Endodermal cell (in vitro differentiated cells): ENCODE measurements at regions not wholly inside any gene's neighbourhood (a gene's known extent, or its start where the extent isn't known, plus 50 kb on each side); places are given as distances from the start of the nearest gene placed in this dataset.

Source experiments
- DNase-seq: peaks from one replicate; pipeline ENCODE4 v3.0.0-alpha.2; 2017
- H3K27ac ChIP-seq: 2 replicates; pipeline ENCODE4 v1.5.1; 2013; ENCODE audit warnings: mild to moderate bottlenecking, low read depth, low read length, moderate library complexity
- H3K27me3 ChIP-seq: 2 replicates; pipeline ENCODE4 v1.6.1; 2013; ENCODE audit warnings: mild to moderate bottlenecking, low read length, moderate library complexity; ENCODE audit not compliant: insufficient read depth, control insufficient read depth, poor library complexity, severe bottlenecking
- H3K36me3 ChIP-seq: 2 replicates; pipeline ENCODE4 v1.7.0; 2013; ENCODE audit warnings: mild to moderate bottlenecking, low read length, moderate library complexity; ENCODE audit not compliant: control insufficient read depth, insufficient read depth
- H3K4me1 ChIP-seq: one replicate; pipeline ENCODE4 v1.7.0; 2013; ENCODE audit warnings: low read length; ENCODE audit not compliant: control insufficient read depth, insufficient read depth
- H3K4me3 ChIP-seq: 2 replicates; pipeline ENCODE4 v1.5.1; 2013; ENCODE audit warnings: mild to moderate bottlenecking, low read length, moderate library complexity
- H3K9ac ChIP-seq: 2 replicates; pipeline ENCODE4 v1.6.1; 2013; ENCODE audit warnings: mild to moderate bottlenecking, low read length, moderate library complexity; ENCODE audit not compliant: poor library complexity, severe bottlenecking; ENCODE audit errors: extremely low read depth
- H3K9me3 ChIP-seq: 2 replicates; pipeline ENCODE4 v1.6.1; 2013; ENCODE audit warnings: mild to moderate bottlenecking, low read length, moderate library complexity; ENCODE audit not compliant: control insufficient read depth
- H3K27ac Mint-ChIP-seq: 2 replicates; pipeline ENCODE4 v1.8.0; 2020; ENCODE audit warnings: mixed read lengths
- H3K27me3 Mint-ChIP-seq: 2 replicates; pipeline ENCODE4 v1.8.0; 2021; ENCODE audit warnings: mild to moderate bottlenecking, mixed read lengths; ENCODE audit not compliant: insufficient read depth
- H3K36me3 Mint-ChIP-seq: 2 replicates; pipeline ENCODE4 v1.8.0; 2020; ENCODE audit warnings: low read depth, mixed read lengths
- H3K4me1 Mint-ChIP-seq: 2 replicates; pipeline ENCODE4 v1.8.0; 2020; ENCODE audit warnings: mixed read lengths
- H3K4me3 Mint-ChIP-seq: 2 replicates; pipeline ENCODE4 v1.8.0; 2020; ENCODE audit warnings: mild to moderate bottlenecking, moderate library complexity, mixed read lengths
- H3K9me3 Mint-ChIP-seq: 2 replicates; pipeline ENCODE4 v1.8.0; 2020; ENCODE audit warnings: mild to moderate bottlenecking, mixed read lengths
- CTCF ChIP-seq: fragments of 200-600 bp; sonication (generic); conservative IDR thresholded peaks from 2 replicates; pipeline ENCODE4 v1.5.0; 2021; ENCODE audit warnings: antibody characterized with exemption, mild to moderate bottlenecking
- WGBS, 2 experiments: methylation state at CpG; one replicate each; pipeline versions ENCODE4 v1.1.5 to v1.1.7; 2013; ENCODE audit warnings: missing lambda C conversion rate in 2 of 2, mixed read lengths in 1 of 2; ENCODE audit not compliant: insufficient coverage in 1 of 2, insufficient read length in 1 of 2; 5-methylcytosine and 5-hydroxymethylcytosine counted together

GRCh38 chr10:128864554-128865295, 602.3 kb upstream of the MGMT start:
- Mint-ChIP-seq H3K36me3 (no peaks in the 10 kb centered on the region), H3K9me3 (no peaks in the 10 kb centered on the region), H3K27me3 (no peaks in the 10 kb centered on the region), H3K4me1 (no peaks in the 10 kb centered on the region), H3K4me3 (no peak overlapping the region), H3K27ac (no peak overlapping the region)
- H3K4me1 ChIP-seq: no peaks in the 10 kb centered on the region
- H3K27ac ChIP-seq: no peak overlapping the region
- no peaks in the 10 kb centered on the region for H3K36me3 ChIP-seq
- TF ChIP-seq CTCF: no peak
- no peak for DNase-seq
- H3K9ac ChIP-seq: no peak overlapping the region
- 94 to 96% methylated on average over 8 to 13 of the region's 13 CpGs for WGBS, 2 experiments
- H3K4me3 ChIP-seq: no peak overlapping the region
- H3K9me3 ChIP-seq: no peaks in the 10 kb centered on the region
- H3K27me3 ChIP-seq: no peaks in the 10 kb centered on the region

GRCh38 chr10:128865436-128866195, 601.4 kb upstream of the MGMT start:
- Histone ChIP-seq H3K4me3 (no peak overlapping the region), H3K9ac (no peak overlapping the region), H3K27ac (no peak overlapping the region), H3K4me1 (no peaks in the 10 kb centered on the region), H3K9me3 (no peaks in the 10 kb centered on the region), H3K27me3 (no peaks in the 10 kb centered on the region), H3K36me3 (no peaks in the 10 kb centered on the region)
- Mint-ChIP-seq H3K4me3 (no peak overlapping the region), H3K27me3 (no peaks in the 10 kb centered on the region), H3K27ac (no peak overlapping the region), H3K4me1 (no peaks in the 10 kb centered on the region), H3K9me3 (no peaks in the 10 kb centered on the region), H3K36me3 (no peaks in the 10 kb centered on the region)
- no peak for TF ChIP-seq CTCF
- no peak for DNase-seq
- 87 to 89% methylated on average over 11 to 13 of the region's 14 CpGs for WGBS, 2 experiments

GRCh38 chr10:128866551-128866950, 600.5 kb upstream of the MGMT start:
- no peak for TF ChIP-seq CTCF
- Histone ChIP-seq H3K27me3 (no peaks in the 10 kb centered on the region), H3K36me3 (no peaks in the 10 kb centered on the region), H3K9me3 (no peaks in the 10 kb centered on the region), H3K4me1 (no peaks in the 10 kb centered on the region), H3K9ac (no peak overlapping the region), H3K27ac (no peak overlapping the region), H3K4me3 (no peak overlapping the region)
- Mint-ChIP-seq H3K4me1 (no peaks in the 10 kb centered on the region), H3K27me3 (no peaks in the 10 kb centered on the region), H3K27ac (no peak overlapping the region), H3K36me3 (no peaks in the 10 kb centered on the region), H3K4me3 (no peak overlapping the region), H3K9me3 (no peaks in the 10 kb centered on the region)
- 76 to 80% methylated on average over 4 to 5 of the region's 5 CpGs for WGBS, 2 experiments
- DNase-seq: no peak
